ENCODE measurements at regions not wholly inside any gene's neighbourhood (a gene's known extent, or its start where the extent isn't known, plus 50 kb on each side); places are given as distances from the start of the nearest gene placed in this dataset.

DNA sequence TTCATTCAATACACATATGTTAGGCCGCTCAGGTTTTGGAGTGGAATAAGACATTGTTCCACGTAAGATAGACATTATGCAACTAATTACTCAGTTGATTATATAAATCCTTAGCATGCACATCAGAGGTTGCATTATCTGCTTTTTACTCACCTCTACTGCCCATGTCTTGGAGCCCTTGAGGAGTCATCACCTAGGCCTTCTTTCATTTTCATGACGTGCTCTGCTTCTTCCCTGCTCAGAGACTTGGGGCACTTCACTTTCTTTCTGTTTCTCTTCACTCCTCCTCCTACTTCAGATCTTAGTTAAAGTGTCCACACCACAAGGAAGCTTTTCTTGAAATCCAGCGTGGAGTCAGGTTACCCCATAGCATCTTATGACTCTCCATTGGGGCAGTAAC is 241.1 kb downstream of the TLR4 start:
- DNase-seq = no peak

DNA sequence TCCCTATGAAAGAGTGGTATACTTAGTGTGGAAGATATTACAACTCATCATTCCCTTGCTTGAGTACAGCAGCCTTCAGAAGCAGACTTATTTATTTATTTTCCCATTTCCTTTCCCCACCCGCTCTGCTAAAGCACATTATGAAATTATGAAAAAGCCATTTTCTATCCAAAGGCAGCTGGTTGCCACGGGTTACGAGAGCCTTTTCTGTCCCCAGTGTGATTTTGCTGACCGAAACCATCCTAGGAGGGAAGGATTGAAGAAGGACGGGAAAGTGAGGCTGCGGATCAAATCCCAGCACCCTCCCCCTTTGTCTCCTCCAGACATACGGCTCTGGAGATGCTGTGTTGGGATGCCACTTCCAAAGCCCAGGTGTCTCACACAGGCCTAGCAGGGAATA is 246.9 kb downstream of the TLR4 start:
- DNase-seq = no peak

DNA sequence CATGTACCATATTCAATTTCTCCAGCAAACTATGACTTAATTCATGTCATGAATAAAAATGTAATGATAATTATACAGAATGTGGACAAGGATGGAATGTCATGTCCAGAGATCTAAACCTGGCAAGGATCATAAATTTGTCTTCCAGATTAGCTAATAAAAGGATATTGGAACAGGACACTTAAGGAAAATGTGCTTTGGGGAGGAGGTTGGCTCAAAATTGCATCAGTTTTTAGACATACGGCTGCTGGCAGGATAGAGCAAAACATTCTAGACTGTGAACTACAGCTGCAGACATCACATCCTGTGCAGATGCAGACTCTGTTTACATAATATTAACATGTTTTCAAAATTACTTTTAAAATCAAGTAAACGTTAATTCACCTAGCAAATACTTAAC is 248.4 kb downstream of the TLR4 start:
- DNase-seq = no peak

DNA sequence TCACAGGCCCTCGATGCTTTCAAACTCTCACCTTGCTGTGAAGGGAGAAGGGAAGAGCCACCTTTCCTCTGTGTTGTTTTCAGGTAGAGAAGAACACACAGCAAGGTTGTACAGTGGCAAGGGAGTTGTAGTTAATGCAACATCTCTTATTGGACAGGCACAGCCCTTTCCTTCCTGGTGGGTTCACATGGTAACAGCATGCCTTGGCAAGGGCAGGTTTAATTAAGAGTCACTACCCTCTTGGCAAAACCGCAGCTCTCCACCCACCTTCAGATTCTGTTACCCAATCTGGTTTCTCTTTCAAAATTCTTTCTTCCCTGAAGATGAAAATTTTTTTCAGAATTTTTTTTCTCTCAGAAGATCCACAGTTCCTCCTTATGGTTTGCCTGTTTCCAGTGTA is 253.1 kb downstream of the TLR4 start:
- DNase-seq = no peak

DNA sequence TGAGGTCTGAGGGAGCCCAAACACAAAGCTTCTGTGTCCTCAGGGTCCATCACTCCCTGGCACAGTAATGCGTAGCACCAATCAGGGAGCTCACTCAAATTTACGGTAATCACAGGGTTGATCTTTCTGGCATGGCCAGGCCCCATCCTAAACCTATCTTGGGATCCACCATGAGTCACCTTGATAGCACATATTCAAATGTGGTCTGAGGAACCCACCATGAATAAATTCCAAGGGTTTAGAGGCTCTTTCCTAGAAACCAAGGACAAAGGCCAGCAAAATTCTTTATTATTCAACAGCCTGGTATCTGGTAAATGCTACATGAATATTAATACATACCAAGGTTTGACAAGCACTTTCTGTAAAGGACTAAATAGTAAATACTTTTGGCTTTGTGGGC is 254.5 kb downstream of the TLR4 start:
- DNase-seq = no peak

DNA sequence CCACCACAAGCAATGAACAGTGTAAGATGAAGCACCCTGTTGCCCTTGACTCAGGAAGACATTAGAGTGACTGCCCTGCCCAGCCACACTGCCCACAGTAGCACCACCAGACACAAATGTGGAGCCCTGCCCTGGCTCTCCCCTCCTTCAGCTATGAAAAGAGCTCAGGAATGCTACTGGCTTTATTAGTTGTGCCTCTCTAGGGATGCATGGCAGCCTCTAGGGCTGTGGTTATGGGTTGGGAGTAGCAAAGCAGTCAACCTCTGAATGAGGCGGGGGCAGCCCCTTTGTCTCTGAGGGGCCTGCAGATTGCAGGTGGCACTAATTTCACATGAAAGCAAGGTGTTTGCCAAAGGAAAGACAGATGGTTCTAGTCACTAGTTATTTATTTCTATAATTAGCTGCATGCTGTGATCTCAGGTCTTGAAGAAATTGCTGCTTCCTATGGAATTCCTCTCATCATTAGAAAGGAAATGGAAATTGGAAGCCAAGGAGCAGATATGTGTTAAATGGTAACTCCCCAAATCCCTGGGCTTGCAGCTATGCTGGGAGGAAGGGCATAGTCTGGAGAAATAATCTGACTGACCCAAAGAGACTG is 259.4 kb downstream of the TLR4 start:
- DNase-seq = no peak

DNA sequence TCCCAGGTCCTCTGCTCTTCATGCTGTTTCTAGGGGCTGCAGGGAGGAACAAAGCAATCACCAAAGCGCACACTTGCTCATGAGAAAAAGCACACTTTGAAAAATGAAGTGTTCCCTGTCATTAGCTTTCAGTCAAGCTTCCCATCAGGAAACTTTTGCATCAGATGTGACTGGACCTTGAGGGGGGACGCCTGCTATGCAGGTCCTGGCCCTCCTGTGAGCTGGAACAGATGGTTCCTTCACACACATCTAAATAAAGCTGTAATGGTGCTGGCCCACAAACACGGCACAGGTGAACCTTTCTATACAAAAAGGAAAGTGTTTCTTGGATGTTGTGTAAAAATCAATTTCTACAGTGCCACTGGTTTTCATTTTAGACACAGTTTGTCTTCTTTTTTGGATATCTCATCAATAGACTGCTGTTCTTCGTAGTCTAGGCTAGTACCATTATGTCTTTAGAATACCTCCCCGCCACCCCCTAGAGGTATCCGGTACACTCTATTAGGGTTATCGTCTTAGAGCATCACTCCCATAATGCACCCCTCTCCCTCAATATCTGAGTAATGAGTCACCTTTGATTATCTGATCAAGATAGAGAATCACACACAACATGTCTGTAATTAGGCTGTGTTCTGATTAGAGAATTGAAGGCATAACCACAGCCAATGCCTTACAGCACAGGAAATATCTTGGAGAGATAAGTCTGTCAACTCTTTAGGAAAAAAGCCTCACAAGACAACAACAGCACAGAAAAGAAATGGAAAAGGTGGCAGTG is 266.3 kb downstream of the TLR4 start:
- DNase-seq = no peak

DNA sequence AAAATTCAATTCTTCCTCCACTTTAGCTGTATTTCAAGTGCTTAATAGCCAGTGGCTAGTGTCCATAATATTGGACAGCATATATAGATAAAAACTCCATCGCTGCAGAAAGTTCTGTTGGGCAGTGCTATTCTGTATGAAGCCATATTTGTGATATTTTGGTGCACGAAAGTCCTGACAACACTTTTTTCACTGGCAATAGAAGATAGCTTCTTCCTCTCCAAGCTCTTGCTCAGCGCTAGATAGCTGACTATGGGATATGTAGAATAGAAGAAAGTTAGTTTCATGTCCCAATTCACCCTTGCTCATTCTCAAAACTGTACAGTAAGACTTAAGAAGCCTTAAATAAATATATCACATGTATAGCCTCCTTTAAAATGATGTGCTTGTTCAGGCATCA is 269.9 kb downstream of the TLR4 start:
- no peak for DNase-seq

DNA sequence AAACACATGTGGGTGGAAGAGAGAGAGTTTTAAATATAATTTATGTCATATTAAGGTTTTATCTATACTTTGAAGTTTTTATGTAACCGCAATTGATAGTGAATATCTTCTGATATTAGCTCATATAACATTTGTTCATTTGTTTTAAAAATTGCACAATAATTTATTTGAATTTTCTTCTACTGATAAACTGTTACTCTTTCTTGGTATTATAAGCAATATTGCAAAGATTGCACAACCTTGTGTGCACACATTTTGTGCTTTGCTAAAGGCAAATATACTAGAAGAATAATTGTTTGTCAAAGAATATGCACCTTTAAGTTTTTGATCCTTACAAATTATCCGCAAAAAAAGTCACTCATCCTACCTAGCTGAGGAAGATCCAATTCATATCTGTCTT is 275.7 kb downstream of the TLR4 start:
- DNase-seq = no peak

DNA sequence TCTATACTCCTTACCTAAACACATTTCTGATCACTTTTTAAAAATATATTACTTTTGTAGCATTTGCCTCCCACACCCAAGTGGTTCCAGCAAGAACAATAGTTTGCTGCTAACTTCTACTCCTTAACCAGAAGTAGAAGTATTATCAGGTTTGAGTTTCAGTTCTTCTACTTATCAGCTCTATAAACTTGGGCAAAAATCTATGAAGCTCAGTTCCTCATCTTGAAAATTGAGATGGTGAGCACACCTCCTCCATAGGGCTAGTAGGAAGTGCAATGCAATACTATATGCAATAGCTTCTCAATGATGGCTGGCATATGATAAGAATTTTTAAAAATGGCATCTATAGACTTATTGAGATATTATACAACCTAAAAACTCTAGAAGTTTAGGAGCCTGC is 283.7 kb downstream of the TLR4 start:
- no peak for DNase-seq

DNA sequence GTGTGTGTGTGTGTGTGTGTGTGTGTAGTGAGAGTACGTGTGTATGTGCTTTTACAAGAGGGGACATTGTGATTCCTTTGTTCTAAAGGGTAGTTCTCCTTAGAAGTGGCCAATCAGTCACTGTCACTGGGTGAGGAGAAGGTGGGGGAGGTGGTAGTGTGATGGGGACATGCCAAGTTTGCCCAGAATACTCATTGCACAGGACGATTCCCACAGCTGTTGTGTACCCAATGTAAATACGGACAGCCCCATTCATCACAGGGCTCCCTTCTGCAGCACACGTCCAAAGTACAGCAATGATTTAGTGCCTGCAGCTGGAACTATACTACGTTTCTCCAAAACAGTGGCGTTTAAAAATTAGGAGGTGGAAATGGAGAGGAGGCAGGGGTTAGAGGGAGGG is 287.8 kb downstream of the TLR4 start:
- peak; percentile 21 for DNase-seq

DNA sequence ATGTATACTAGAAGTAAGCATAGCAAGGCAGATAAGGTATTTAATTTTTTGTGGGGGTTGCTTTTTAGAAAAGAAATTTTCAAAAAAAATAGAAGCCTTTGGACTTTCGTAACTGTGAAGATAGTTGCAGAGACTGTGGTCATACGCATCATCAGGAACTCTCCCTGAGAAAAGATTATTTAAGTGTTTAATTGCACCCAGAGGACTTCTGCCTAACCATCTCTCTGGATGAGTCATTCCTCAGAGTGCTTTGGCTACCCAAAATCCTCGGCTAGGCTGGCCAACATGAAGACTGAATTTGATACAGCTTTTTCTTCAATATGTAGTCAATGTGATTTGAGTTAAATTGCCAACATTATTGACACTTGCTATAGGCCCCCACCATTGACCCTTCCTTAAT is 296.4 kb downstream of the TLR4 start:
- no peak for DNase-seq

DNA sequence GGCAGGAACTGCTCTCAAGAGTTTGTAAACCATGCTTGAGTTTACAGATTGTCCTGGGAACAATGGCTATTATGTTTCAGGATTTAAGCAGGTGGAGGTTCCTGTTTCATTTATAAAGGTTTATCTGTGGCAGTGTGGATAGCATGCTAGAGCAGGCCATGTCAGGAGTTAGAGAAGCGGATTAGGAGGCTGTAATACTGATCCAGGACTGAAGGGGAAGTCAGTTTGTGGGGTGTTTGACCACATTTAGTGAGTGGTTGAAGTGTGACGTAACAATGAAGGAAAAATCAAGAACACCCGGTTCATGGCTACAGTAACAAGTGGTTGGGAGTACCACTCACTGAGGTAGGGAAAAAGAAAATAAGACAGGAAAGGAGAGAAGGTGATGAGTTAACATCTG is 299.0 kb downstream of the TLR4 start:
- DNase-seq = no peak

DNA sequence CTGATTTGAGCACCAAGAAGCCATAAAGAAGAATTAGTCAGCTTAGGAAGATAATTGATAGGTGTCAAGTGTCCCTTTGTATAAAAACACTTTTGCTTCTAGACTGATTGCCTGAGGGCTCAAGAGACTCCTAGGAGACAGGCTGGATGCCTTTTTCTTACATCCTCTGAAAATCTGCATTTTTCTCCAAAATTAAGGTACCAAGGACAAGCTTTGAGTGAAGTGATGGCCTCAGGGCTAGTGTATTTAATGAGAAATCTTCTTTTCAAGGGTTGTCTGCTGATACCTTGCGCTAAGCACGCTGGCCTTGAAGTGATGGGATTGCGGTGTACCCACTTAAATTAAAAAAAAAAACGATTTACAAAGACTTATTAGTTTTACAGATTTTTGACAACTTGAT is 304.0 kb downstream of the TLR4 start:
- no peak for DNase-seq

DNA sequence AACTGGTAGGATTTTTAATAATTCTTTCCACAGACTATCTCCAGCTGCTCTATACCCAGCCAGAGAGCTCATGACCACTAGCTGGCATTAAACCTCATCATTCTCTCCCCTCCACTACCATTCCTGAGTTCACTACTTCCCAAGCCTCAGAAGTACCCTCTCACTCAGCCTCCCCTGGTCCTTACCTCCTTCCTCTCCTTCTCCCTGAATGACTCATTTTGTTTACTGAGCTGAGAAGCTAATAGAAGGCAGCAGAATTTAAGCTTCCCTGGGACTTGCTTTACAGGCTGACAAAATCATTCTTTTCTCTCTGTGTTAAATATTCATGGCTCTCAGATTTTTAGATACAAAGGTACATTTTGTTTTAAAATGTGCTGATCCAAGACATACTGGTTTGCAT is 305.4 kb downstream of the TLR4 start:
- no peak for DNase-seq

DNA sequence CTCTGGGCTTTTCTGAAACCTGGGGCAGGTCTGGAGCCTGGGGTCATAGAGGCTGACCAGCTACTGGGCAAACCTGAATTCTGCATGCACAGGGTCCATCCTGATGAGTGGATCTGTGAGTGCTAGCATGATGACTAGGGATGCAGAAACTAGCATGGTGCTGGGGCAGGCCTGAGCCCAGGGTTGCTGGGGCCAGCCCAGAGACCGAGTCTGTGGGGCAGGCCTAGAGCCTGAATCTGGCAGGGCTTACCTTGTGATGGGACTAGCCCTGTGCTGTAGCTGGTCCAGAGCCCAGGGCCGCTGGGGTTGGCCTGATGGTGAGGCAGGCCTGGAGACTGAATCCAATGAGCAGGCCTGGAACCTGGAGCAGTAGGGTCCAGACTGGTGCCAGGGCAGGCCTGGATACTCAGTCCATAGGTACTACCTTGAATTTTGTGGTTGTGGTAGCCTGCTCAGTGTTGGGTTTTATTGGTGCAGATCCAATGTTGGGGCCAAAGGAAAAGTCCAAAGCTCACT is 313.5 kb downstream of the TLR4 start:
- no peak for DNase-seq

DNA sequence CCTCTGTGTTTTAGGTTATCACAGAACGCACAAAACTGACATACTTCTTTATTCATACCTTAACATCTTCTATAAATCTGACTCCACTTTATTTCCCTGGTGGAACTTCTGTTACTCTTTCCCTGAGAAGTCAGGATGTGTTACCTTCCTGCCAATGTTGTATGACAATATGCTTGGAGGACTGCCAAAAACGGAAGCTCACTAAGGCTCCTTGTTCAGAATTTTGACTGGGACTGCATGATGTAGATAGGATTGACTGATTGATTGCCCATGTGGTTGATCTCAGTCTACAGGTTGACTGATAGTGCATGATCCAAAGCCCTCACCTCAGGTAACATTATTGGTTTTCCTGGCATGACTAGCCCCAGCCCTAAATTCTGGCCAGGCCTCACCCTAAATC is 319.4 kb downstream of the TLR4 start:
- DNase-seq = no peak

DNA sequence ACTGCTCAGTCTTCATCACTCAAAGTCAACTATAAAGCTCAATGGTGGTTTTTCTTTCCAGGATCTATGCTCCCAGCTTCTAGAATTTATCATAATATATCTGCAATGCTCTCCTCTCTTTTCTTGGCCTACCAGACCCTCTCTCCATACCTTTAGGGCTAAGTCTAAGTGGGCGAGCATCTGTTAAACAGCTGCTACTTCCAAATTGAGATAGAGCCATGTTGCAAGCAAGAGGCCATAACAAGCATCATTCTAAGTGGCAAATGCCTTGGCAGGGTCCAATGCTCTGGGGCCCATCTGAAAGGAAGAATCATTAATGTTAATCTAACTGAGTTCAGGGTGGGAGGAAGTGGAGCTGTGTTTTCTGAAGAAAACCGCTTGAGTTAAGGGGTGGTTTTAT is 324.0 kb downstream of the TLR4 start:
- no peak for DNase-seq

DNA sequence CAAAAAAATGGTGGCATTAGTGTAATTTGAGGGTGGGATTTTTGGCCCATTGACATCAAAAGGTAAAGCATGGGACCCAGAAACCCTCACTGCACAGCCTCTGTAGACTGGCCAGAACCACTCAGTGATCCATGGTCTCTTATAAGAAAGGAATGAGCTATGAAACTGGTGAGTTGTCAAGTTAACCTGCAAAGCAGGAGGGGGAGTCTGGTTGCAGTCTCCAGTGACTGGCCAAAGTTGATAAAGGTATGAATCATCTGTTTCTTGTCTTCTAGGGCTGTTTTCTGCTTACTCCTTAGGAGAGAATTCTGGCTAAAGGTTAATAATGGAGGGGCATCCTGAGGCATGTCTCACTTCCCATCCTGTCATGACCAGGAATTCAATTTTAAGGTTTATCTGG is 325.2 kb downstream of the TLR4 start:
- no peak for DNase-seq

DNA sequence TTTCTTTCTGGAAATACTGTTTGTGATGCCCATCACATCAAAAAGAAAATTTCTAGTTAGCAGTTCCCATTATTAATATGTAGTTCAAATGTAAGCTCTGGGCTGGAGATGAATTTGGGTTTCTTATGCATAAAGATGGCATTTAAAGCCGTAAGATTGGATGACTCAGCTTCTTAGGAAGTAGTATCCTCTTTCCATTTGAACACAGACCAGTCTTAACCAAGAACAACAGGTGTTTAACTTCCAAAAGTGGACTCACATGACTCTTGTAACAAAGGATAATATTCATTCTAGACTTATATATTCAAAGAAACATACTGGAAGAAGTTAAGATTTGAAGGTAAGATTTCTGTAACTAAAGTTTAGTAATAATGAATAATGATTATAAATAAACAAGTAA is 330.5 kb downstream of the TLR4 start:
- DNase-seq = no peak

DNA sequence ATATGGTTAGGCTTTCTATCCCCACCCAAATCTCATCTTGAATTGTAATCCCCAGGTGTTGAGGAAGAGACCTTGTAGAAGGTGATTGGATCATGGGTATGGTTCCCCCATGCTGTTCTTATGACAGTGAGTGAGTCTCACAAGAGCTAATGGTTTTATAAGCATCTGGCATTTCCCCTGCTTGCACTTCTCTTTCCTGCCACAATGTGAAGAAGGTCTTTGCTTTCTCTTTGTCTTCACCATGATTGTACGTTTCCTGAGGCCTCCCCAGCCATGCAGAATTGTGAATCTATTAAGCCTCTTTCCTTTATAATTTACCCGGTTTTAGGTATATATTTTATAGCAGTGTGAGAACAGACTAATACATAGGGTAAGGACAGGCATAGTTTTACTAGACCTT is 334.5 kb downstream of the TLR4 start:
- no peak for DNase-seq

DNA sequence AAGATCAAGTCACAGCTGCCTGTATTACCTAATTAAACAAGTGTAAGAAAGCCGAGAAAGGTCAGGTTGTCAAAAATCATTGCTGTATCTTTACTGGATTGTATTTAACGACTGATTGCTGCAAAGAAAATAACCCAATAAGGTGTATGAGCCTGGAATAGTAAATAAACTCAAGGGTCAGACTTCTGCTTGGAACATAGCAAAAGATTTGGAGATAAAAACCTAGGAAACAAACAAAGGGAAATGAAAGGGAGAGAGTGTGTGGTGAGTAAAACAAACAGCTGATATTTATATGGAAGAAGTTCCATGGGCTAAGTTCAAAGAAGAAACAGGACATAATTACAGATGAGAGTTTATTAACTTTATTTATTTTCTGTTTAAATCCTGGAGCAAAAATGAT is 354.0 kb downstream of the TLR4 start:
- no peak for DNase-seq

DNA sequence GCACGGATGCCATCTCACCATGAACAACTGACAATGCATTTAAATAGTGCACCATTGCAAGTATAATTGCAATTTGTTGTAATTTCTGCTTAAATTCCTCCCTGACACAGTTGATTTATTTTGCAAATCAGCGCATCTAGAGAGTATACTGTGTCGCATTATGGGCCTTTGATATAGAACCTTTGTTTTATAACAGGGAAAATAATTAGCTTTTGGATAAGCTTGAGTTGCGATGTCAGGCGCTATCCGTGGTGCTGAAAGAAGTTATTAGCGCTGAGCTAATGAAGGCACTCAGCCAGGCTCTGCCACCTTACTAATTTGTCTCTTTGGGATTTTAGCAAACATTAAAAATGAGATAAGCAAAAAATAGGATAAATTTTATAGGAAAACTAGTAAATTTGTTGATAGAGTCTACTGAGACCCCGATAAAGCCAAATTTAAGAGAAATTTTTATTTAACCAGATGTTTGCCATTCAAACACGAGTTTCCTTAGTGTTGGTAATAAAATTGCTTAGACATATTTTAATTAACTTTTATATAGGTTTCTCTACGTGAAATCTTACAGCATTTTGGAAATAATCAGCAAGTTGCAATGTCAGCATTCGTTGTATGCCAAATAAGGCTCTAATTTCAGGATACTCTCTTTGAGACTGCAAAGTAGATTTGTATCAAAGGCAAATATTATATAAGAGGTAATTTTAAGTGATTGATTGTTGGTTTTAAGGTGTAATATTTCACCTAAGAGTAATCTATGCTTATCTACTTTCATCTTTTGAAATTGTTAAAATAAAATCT is 355.5 kb downstream of the TLR4 start:
- DNase-seq = peak; percentile 15

DNA sequence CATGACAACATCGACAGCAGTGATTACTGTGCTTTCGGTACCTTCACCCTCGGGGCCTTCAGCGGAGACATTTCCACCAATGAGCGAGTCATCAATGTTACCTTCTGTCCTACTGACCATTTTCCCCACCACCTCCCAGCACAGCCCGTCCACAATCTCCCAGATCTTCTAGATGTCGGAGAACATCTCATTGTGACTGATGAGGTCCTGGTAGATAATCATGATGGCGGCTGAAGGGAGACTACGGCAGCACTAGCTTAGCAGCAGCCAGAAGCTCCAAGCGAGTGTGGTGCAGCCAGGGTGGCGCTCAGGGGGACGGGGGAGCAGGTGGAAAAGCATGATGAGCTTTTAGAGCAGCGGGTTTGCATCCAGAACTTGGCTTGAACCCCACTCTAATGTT is 379.0 kb downstream of the TLR4 start:
- no peak for DNase-seq

Measured in right kidney (tissue), 1 donor.